Midbrain (tissue), 1 donor: ENCODE measurements at regions not wholly inside any gene's neighbourhood (a gene's known extent, or its start where the extent isn't known, plus 50 kb on each side); places are given as distances from the start of the nearest gene placed in this dataset.
"Not testable (repeated sequence)": the region's sequence is repeated elsewhere in the genome, so short reads cannot be mapped to it uniquely, and the experiment has no call there.

Experiments
- DNase-seq: peaks from one replicate; lab custom pipeline; 2025; lab: John Stamatoyannopoulos, UW

DNA sequence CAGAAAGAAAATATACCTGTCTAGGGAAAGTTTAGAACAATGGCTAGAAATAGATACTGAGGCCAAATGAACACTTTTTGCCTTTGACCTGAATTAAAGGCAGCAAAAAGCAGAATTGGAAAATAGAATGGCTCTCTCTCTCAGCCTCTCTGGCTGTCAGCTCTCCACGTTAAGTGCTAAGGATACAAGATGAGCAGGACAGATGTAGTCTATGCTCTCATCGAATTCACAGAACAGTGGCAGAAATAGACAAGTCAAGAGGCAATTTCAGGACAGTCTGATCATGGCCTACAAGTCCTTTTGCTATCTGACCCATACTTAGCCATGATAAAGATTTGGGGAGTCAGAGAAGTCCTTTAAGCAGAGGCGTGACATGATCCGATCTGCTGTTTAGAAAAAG is 120.2 kb upstream of the CREB1 start:
- DNase-seq = no peak

DNA sequence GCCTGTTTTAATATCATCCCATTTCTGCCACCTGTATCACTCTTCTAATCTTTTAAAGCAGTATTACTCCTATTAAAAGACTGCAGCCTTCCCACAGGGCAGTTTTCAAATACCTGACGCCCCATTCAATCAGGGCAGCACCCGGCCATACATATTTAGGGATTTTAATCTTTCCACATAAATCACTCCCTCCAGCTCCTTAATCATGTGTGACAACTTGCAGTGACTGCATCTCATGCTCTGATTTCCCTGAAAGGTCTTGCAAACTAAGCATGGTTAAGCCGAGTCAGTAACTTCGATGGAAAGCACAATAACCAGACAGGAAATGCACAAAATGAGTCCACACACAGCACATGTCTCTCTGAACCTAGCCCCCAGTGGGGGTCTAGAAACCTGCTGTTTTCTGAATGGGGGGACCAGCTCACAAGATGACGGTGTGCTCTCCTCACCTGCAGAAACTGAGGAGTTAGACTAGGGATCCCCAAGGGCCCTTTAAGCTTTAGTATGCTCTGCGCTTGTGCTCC is 116.9 kb upstream of the CREB1 start:
- DNase-seq = no peak

DNA sequence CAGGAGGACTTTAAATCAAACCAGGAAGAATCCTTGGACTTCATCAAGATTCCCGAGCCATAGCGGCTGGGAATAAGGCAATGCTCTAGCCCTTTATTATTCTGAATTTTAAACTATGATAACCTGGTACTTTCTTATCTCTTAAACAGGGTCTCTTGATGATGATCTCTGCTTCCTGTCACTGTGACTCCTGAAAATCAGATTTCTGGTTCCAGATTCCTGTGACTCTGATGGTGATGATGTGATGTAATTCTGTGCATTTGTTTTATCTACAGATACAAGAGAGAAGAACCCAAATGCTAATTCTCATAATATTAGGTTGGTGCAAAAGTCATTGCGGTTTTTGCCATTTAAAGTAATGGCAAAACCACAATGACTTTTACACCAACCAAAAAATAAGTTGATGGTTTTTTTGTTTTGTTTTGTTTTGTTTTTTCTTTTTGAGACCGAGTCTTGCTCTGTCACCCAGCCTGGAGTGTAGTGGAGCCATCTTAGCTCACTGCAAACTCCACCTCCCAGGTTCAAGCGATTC is 116.3 kb upstream of the CREB1 start:
- DNase-seq = no peak

DNA sequence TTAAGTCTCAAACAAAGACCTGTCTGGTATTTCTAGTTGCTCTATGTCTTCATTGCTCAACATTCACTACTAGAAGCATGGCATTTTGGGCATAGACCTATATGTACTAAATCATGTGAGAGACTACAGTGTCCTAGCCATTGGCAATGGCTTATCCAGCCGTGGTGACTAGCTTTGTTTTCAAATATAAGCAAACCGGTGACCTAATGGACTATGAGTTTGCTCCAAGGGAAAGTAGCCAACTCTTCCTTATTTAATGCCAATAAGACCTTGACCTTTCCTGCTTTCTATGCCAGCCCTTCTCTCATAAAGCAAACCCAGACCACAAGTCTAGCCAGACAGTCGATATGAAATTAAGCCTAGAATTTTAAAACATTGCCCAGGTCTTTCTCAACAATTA is 113.7 kb upstream of the CREB1 start:
- DNase-seq = no peak

DNA sequence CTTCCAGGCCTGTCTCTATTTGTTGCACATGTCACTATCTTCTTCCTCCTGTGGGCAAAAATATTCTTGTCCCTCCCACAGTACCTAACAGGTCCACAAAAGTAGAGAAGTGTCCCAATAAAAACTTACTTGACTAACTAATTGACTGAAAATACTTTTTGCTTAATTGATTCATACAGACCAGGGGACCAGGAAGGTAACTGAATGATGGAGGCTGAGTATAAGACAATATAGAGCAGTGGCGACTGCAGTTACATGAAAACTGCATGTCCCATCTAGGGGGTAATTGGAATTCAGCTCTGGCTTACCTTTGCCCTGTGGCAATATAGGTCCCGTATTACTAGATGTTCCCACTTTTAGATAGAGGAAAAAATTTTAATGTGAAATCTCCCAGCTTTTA is 112.9 kb upstream of the CREB1 start:
- DNase-seq = no peak

DNA sequence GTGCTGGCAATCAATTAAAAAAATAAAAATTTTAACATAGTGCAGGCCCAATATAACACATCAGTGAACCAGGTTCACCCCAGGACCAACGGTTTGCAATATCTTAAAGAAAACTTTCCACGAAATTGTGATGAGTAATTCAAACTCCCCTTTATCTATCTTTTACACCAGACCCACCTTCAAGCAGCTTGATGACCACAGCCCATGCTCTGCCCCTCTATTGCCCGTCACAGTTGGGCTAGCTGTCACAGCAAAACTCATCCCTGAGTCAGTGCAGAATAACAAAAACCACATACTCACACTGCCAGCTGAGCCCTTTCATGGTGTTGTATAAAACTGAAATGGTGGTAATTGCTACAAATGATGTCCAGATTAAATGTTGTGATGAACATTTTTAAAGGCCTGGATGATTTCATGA is 112.5 kb upstream of the CREB1 start:
- DNase-seq = no peak

DNA sequence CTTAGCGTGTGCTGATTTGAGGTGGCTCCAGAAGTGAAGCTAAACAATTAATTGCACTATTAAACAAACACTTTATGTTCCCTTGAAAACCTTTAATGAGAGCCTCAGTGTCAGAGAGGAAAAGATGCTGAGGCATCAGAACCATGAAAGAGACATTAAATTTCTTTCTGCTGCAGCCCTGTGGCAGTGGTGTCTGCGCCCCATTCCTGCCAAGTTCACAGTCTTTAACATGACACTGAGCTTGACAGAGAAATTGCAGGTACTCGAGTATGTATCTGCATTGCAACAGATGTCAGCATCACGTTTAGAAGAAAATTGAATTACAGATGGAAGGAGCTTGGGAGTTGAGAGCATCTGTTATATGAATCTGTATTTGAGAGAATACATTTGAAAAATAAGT is 111.3 kb upstream of the CREB1 start:
- DNase-seq = no peak

DNA sequence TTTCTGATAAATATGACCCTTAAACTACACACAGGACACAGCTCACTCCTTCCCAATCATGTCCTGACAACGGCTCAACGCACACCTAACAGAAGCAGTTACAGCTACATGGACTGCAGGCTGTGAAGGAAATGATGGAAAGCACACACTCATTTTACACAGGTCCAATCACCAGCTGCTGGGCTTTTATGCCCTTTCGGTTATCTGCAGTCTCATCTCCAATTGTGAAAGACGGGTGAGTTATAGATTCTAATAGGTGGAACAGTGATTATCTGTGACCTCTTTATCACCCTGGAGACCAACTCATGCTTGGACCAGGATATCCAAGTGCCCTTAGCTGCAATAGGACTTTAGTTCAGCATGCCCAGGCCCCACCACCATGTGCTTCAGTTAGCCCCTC is 110.4 kb upstream of the CREB1 start:
- DNase-seq = no peak

DNA sequence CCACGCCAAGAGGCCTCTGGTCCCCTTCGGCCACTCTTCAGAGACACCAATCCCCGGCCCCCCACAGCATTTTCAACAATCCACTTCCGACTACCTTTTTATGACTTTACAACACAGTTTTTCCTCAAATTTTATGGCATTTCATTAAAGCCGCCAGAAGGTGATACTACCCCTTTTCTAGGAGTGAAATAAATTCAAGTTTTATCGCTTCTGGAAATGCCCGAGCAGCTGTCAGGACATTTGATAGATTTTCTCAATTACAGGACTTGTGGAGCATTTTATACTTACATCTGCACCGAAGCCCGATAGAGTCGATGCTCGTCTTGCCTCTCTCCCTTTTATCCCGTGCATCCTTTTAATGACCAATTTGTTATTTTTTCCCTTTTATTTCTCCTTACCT is 108.1 kb upstream of the CREB1 start:
- no peak for DNase-seq

DNA sequence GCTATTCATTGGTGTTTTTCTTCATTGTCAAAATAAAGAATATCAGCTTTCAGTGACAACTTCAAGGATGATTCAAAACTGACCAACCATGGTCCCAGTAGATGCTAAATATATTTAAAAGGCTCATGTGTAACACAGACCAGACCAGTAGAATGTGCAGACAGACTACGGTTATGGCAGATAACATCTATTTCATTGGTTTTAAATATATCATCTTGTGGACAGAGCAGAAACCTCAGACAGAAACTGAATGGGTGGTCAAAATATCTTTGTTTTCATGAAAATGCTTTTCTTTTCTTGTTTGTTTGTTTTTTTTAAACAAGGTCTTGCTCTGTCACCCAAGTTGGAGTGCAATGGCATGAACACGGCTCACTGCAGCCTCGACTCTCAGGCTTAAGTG is 107.4 kb upstream of the CREB1 start:
- DNase-seq = no peak

DNA sequence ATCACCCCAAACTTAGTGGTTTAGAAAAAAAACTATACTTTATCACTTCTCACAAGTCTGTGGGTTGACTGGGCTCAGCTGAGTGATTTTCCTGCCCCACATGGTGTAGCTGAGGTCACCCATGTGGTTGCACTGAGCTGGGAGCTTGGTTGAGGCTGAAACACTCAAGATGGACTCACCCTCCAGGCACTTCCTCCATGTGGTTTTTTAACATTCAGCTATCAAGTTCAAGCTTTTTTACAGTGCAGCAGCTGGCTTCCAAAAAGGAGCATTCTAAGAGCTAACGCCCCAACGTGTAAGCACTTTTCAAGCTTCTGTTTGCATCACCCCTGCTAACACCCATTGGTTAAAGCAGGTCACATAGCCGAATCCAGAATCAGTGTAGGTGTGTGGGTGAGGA is 105.9 kb upstream of the CREB1 start:
- DNase-seq = no peak

DNA sequence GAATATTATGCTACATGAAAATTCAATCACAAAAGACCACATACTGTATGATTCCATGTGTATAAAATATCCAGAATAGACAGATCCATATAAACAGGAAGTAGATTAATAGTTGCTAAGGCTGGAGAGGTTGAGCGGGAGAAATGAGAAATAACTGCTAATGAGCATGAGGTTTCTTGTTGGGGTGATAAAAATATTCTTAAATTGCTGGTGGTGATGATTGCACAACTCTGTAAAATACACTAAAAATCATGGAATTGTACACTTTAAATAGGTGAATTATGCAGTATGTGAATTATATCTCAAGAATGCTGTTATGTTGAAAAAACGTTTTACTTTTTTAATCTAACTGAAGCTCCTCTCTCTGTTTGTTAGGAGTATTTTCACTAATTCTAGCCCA is 101.8 kb upstream of the CREB1 start:
- no peak for DNase-seq

DNA sequence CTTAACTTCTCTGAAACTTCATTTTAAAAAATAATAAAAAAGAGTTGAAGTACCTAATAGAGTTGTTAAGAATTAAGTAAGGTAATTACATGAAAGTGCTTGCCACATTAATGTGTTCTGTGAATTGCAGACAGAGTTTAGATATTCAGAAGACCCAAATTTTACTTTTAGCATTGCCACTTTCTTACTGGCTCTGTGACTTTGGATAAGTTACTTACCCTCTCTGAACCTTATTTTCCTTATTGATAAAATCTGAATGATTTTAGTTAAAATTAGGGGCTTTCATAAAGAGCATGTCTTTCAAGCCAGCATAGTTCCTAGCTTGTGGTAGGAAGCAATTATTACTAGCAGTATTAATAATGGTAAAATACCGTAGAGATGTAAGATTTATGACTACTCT is 101.2 kb upstream of the CREB1 start:
- DNase-seq = no peak

DNA sequence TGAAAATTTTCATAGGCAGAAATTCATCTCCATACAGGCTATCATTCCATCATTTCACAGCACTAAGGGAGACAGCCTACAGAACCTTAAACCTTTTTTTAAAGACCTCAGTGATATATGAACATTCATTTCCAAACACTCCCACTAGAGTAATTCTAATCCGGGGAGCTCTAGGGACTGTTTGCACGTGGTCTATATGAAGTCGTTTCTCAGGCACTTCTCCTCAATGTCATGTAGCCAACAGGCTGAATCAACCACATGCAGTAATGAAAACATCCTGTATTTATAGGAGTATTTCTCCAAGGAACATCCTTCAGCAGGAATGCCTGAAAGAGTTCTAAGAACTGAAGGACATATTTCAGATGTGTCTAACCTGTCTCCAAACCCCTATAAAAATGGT is 97.3 kb upstream of the CREB1 start:
- DNase-seq = no peak

DNA sequence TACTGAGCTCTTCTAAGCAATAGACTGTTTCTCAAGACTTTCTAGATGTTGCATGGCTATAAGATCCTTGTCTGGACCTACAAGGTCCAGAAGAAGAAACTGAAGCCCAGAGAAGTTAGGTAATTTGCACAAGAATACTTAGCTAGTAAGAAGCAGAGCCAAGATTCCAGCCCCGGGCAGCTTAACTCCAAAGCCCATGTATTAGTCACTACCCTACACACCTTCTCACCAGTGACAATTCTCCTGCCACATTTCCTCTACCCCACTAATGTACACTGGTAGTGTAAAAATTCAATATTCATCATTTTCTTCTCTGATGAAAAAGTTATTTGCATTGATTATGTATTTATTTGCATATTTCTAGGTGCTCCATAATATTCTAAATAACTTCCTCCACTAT is 95.5 kb upstream of the CREB1 start:
- DNase-seq = no peak

DNA sequence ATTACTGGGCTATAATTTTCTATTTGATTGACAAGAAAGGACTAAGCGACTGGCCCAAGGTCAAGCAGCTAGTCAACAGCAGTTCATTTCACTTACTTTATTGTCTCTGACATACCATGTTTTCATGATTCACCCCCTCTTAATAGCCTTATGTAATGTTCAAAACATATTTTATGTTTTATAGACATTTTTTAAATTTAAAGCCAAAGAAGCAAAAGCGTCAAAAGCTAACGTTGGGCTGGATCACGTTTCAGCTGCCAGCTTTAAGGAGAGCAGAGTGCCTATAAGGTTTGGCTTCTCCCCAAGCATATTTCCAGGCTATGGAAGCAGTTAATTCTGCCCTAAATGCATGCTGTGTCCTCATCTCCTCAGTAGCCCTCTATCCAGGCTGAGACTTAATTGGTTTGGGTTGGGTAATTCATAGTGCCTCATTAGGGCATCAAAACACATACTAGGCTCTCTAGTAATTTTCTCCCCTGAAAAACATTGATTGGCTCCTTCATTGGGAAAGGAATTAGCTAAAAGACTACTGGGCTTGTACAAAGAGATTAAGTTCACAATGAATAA is 94.8 kb upstream of the CREB1 start:
- DNase-seq = no peak

DNA sequence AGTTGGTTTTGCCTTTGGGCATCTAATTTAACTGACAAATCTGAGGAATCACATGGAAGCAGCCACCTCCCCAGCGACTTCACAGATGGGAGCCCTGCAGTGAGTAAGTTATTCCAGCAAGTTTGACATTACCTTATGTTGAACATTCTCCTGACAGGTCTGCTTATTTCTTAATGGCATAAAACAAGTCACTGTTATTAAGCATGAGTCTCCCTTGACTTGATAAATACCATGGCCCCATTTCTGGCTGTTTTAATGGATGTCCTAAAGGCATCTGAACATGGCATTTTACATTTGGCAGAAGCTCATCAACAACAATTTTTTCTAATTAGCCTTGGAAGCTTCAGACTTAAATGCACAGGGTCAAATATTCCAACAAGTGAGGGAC is 92.6 kb upstream of the CREB1 start:
- DNase-seq = no peak

DNA sequence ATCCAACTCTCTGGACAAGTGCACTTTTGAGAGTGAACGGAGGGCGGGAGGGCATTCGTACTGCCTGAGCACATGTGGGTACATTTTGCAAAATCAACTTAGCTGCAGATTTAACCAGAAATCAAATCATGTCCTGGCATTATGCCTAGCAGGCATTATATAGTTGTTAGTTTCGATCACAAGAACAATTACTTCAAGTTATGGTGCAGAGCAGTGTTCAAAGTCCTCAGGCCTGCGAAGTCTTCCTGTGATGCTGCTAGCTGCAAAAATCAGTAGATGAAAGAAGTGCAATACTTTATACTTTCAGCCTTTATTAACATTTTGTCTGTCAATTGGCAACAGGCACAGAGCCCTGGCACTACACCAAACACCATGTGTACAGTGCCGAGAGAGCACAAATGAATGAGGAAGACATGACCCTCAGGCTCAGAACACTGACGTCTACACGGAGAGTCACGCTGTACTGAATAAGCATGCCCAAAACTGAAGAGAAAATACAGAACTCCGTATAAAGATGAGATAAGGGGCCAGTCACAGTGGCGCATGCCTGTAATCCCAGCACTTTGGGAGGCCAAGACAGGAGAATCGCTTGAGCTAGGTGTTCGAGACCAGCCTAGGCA is 92.1 kb upstream of the CREB1 start:
- no peak for DNase-seq

DNA sequence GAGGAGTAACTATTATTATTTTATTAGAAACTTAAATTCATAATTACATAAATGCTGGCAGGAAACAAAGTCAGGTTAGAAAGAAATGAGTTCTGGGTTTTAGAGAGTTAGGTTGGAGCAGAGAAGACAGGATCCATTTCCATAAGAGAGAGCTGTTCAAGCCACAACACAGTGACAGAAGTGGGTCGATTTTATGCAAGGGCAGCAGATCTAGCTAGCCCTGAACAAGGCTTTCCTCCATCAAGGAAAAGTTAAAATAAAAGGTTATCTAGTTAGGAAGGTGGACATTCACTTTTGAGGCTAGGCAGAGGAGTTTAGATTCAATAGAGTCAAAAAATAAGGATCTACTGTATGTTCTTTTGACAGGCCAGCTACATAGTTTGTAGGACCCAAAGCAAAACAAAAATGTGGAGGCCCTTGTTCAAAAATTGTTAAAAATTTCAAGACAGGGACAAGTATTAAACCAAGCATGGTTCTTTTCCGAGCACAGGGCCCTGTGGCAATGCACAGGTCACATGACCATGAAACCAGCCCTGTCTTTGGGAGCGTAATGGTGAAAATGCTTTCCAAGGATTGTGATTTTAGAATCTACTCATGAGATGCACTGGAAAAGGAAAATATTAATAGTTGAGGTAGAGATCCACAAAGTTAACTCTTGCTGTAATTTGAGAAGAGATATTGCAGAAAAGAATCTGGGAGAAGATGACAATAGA is 91.2 kb upstream of the CREB1 start:
- no peak for DNase-seq

DNA sequence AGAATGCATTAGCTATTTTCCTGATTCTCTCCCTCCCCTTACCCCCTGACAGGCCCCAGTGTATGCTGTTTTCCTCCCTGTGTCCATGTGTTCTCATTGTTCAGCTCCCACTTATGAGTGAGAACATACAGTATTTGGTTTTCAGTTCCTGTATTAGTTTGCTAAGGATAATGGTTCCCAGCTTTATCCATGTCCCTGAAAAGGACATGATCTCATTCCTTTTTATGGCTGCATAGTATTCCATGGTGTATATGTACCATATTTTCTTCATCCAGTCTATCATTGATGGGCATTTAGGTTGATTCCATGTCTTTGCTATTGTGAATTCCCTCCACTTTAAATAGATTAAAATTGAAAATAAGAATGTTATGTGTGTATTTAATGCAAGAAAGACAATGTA is 89.9 kb upstream of the CREB1 start:
- DNase-seq = not testable (repeated sequence)

DNA sequence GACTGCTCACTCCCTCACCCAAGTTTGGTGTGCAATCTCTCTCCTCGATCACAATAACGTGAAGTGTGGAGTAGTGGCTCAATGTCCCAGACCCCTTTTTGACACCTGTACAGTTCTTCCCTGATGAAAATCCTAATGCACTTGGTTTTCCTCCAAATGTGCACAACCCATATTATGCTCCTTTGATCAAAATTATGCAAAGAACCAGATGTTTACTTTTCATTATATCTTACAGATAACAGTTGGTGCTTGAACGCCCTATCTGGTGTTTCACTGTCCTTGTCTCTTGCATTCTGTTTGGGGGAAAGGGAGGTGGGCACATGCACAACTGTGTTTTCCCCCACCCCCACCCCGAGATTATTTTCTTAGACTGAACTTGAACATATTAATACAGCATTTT is 85.0 kb upstream of the CREB1 start:
- no peak for DNase-seq

DNA sequence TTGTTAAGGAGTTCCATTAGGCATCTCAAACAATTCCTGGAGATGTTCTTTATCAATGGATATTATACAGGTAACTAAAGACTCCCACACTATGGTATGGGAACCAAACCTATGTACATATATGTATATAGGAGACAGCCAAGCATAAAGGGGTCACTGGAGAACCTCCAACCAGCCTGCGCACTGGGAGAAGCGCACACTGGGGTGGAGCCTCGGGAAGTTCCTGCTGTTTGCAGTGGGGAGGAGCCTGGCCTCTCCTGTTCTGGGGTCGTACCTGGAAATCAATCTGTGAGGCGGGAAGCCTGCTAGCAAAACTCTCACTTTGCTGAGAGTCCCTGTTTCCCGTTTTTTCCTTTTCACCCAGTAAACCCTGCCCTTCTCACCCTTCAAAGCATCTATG is 83.1 kb upstream of the CREB1 start:
- no peak for DNase-seq

DNA sequence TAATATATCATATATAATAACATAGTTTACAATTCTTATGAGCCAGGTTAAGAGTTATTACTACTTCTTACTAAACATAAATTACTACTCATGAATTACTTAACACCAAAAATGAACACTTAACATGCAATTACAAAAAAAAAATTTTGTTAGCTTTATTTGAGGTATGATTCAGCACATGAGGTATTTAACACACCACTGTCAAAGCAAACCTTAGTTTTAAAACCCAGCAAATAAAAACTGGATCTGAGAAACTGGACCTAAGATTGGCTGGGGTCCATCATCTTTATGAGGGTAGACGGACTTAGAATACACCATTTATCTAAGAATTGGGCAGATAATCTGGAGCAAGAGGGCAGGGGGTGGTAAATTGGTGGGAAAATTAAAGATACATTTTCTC is 81.8 kb upstream of the CREB1 start:
- DNase-seq = no peak
